ENCODE measurements at regions not wholly inside any gene's neighbourhood (a gene's known extent, or its start where the extent isn't known, plus 50 kb on each side); places are given as distances from the start of the nearest gene placed in this dataset.

GRCh38 chr6:84526631-84527030 lies 237.8 kb downstream of the TBX18 start:
- no peak for TF ChIP-seq POLR2A (IDR thresholded peaks at IDR 0.05)
- TF ChIP-seq, protein P1, sequence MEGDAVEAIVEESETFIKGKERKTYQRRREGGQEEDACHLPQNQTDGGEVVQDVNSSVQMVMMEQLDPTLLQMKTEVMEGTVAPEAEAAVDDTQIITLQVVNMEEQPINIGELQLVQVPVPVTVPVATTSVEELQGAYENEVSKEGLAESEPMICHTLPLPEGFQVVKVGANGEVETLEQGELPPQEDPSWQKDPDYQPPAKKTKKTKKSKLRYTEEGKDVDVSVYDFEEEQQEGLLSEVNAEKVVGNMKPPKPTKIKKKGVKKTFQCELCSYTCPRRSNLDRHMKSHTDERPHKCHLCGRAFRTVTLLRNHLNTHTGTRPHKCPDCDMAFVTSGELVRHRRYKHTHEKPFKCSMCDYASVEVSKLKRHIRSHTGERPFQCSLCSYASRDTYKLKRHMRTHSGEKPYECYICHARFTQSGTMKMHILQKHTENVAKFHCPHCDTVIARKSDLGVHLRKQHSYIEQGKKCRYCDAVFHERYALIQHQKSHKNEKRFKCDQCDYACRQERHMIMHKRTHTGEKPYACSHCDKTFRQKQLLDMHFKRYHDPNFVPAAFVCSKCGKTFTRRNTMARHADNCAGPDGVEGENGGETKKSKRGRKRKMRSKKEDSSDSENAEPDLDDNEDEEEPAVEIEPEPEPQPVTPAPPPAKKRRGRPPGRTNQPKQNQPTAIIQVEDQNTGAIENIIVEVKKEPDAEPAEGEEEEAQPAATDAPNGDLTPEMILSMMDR (IDR thresholded peaks at IDR 0.05) = no peak

Data from tibial nerve (tissue), 3 donors.